CD4-positive, alpha-beta T cell treated with Interleukin-4 for 1 hour (primary cell): ENCODE measurements at regions not wholly inside any gene's neighbourhood (a gene's known extent, or its start where the extent isn't known, plus 50 kb on each side); places are given as distances from the start of the nearest gene placed in this dataset.

Experiments
- DNase-seq, 2 donors: peaks; one replicate each; pipeline ENCODE4 v3.0.0-alpha.2; 2020 to 2022

DNA sequence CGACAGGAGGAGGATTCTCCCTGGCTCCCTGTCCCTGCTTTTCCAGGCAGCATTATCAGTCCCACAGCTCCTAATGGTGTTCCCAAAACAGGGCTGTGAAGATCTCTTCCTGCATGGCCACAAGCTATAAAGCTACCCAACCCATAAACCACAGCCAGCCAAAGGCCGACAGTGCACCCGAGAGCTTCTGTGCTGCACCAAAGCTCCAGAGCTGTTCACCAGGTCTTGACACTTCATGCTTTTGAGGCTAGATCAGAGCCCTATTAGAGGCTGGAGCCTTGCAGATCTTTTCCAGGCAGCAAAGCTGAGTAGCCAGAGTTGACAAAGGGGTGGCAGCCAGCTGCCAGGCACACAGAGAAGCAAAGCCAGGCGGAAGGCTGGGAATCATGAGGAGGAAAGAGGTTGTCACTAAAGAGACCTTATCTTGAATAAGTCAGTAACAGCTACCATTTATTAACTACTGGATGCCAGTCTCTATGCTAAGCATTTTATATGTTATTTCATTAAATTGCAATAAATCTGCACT is 180.4 kb downstream of the KATNAL1 start:
- DNase-seq: no peak

DNA sequence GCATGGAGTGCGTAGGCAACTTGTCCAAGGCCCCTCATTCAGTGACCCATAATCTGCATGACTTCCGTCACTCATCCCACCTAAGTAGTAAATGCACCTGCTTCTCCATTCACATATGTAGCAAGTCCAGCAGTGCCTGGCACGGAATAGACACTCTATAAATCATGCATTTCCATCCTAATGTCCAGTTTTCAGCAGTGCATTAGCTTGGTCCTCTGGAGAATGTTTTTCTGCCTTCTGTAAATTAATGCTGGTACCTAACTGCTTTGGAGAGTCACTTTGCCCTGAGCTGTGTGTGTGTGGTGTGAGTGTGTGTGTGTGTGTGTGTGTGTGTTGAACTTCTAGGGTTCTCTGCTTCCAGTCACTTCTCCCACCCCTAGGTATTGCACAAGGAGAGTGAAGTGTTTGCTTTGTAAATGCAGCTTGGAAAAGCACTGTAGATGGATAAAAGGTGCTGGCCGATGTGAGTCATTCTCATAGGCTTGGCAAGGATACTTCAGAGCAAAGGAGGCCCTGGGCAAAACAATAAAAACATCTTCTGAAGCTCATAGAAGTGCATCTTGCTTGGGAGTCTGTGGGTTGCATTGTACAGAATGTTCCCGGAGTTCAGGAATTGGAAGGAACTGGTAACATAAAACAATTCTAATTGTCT is 181.8 kb downstream of the KATNAL1 start:
- no peak for DNase-seq

DNA sequence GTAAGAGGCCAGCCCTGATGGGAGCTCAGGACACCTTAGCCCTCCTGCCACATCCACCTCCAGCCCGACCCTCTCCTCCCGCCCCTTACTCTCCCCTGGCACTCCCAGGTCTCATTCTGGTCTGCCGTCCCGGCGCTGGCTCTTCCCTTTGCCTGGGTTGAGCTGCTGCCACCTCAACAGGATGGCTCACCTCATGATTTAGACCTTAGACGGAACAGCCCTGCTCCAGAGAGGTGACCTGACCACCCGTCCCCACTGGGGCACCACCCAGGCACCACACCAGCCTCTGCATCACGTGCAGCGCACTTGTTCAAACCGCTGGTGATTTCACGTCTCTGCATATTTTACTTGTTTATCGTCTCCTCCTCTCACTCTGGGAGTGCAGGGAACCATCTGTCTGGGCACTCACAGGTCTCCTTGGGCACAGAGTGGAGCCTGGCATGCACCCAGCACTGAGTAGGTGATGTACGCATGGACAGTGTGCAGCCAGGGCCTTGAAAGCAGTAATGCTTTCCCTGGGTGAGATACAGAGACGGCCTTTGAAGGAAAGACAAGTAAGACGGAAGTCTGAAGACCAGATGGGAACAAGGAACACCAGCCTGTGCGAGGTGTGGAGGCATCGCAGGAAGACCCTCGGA is 183.1 kb downstream of the KATNAL1 start:
- no peak for DNase-seq

DNA sequence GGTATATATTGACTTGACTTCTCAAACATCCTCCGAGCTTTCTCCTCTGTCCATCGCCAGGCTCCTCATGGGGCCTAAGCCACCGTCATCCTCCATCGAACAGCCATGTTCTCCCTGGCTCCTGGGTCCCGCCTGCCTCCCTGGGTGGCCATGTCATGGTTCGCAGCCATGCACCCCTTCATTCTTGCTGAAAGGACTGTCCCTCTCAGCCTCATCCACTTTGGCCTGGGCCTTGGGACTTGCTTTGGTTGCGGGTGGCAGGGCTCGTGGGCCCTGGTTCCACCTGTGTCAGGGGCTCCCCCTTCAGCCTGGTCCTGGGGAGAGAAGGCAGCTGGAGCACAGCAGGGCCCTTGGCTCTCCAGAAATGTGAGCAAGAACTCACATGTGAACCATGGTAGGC is 183.8 kb downstream of the KATNAL1 start:
- DNase-seq: no peak

DNA sequence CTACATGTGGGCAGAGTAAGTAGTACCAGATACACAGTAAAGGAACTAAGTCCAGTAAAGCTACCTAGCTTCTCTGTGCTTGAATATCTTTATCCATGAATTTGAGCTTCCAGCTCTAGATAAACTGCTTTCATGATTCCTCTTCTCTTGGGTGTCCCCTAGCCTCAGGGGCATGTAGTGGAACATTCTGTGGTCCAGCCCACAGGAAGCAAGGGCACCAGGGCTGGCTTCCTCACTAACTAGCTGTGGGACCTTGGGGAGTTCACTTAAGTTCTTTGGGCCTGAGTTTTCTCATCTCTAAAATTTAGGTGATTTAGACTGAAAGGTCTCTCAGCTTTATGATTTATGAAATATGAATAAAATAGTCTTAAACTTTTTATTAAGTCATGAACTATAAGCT is 185.7 kb downstream of the KATNAL1 start:
- DNase-seq: no peak

DNA sequence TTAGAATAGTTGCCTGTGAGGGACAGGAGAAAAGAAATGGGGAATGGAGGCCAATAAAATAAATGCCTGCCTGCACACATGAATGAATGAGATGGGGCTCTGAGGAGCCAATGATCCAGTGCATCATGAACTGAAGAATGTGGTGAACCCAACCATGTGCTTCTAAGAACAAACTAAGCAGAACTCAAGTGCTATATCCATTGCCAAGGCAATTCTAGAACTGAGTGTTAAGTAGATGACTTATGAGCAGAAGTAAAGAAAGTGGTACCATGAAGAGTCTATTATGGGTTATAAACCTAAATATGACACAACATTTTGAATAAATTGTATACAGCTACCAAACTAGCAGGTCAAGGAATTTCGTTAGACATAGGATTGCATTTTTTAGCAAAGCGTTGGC is 186.1 kb downstream of the KATNAL1 start:
- no peak for DNase-seq

DNA sequence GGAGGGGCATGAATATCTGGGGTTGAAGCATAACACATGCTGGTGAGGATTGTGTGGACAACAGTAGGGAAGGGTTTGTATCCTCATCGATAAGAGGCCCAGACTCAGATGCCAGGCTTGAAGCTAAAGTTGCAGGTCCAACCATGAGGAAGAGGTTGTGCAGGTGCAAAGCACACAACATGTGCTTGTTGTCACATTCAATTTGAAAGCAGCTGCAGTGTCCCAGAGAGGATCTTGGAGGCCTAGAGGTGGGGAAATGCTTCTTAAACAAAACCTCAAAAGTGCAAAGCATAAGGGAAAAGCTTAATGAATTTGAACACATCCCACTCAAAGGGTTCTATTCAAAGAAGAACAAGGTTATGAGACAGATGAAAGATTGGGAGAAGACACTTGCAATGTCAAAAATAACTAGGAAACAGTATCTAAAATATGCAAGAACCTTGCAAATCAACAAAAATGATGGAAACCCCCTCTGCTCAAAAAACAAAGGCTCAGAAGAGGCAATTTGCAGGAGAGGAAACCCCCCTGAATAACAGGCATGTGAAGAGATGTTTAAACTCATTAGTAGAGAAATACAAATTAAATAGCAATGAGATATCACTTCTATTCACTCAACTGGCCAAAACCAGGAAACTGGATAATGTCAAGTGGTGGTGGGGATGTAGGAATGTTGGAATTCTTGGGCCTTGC is 187.1 kb downstream of the KATNAL1 start:
- no peak for DNase-seq

DNA sequence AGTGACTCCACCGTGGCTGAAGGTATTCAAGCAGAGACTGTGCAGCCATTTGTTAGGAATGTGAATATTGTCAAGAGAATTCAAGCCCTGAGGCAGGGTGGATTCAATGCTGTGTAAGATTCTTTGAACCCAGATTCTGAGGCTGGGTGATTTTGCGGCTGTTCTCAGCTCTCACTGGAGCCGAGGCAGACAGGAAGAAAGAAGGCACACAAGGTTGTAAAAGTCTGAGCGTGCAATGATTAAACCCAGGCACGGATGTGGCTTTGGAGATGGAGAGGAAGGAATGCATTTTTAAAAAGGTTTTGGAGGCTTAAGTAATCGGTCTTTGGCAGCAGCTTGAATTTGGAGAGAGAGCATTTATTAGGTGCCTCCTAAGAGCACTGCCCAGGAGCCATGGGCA is 187.9 kb downstream of the KATNAL1 start:
- DNase-seq: no peak

DNA sequence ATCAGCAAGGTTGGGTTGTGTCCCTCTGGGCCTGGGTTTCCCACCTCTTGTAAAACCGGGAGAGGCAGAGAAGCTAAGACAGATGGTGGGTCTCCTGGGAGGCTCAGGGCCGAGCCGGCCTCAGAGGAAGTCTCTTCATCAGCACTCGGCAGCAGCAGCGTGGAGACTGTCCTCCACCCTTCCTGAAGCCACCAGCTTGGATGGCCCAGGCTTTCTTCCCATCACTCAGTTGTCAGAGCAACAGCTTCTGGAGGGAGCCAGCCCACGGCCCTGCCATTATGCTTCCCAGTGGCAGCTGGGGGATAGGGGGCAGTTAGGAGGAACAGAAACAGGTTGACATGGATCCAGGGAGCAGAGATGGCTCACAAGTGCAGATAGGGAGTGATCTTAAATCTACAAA is 191.0 kb downstream of the KATNAL1 start:
- no peak for DNase-seq

DNA sequence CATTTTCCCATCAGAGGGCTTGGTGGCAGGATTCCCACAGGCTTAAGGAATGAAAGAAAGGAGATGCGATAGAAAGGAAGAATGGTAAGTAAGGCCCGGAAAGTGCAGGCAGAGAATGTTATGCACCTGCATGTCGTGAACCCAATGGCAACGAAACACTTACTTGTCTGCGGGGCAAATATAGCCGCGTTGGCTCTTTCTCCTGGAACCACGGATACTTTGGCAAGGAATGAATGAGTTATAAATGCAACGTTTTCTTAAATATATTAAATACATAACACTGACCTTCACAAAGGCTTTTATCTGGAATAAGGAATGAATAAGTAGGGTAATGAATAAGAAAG is 192.1 kb downstream of the KATNAL1 start:
- DNase-seq: no peak

DNA sequence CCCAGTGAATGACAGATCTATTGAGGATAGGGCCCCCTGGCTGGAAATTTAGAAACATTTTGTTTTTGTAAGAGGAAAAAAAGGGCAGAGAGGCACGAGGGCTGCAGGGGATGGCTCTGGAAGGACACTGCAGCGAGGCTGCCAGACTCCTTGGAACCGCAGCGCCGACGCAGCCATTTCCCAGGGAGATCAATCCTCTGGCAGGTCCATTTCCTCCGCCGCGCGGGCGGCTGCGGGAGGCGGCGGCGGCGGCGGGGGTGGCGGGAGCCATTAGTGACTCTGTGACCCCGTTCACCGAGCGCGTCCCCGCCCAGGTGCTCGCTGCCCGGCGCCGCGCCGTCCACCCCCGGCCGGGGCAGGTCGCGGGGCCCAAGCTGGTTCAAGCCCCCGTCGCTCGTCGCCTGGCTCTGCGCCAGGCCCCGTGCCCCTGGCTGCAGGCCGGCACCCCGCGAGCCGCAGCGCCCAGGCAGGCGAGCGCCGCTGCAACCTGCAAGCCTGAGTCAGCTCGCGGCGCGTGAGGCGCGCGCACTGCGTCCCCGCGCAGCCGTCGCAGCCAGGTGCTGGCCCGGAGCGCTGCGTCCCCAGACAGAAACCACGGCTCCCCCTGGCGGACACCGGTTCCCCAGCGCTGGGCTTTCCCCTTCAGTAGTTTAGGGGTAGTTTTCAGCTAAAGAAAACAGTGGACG is 192.6 kb downstream of the KATNAL1 start:
- DNase-seq: peak; percentile 89 to 90

DNA sequence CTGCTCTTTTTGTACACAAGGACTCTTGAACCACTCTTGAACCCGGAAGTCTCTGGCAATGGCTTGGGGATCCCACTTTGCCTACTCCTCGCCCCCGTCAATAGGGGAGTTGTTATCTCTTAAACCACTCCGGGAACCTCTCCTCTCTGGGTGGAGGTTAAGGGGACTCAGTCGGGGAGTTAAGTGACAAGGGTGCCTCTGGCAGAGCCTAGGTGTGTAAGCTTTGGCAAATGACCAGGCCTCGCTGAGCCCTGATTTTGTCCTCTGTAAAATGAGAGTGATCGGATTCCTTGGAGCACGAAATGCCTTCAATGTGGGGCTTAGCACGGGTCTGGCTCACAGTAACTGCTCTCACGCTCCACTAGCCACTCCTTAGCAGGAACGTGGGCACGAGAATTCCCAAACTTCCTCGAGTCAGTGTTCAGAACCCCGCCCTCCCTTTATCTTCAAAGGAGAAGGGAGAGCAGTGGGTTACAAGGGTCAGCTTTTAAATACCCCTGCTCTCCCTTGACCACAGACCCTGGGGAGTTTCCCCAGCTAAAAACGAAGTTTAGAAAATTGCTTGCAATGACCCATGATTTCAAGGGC is 193.3 kb downstream of the KATNAL1 start:
- DNase-seq: no peak

DNA sequence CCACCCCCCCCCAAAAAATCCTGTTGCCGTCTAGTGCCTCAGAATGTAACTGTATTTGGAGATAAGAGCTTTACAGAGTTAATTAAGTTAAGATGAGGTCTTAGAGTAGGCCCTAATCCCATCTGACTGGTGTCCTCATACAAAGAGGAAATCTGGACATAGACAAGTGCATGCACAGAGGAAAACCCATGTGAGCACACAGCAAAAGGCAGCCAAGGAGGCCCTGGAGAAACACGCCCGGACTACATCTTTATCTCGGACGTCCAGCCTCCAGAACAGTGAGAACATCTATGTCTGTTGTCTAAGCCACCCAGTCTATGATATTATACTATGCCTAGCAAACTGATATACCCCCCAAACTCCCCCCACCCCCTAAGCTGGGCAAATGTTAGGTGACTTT is 193.8 kb downstream of the KATNAL1 start:
- DNase-seq: no peak

DNA sequence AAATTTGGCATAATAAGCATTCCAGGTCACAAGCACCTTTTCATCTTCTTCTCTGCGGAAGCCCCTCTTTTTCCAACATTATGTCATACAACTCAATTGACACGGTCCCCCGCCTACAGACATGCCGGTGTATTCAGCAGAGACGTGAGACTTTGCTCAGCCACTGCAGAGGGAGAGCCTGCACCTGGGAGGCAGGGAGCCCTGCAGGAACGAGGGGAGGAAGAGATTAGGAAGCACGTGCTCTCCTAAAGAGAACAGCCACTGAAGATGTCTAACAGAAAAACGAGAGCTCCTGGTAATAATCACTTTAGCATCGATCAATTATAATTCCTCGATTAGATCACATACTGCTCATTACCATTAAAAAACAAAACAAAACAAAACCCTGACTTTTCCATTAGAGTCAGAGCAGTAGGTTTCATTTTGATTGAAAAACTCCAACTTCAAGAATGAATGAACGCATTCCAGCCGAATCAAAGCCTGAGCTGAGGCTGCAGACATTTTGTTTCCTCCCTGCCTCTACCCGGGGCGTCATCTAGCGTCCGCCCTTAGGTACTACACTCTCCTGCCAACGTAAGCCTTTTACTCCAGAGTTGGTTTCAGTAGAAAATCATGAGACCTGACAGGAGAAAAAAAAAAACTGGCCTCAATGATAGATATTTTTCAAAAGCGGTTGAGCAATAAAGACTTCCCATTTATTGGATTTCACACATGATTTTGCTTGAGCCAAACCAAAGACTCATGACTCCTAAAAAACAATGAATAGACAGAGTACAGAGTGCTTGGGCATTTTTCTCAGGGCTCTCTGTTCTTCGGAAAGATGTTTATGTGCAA is 194.5 kb downstream of the KATNAL1 start:
- peak; percentile 82 to 85 for DNase-seq

DNA sequence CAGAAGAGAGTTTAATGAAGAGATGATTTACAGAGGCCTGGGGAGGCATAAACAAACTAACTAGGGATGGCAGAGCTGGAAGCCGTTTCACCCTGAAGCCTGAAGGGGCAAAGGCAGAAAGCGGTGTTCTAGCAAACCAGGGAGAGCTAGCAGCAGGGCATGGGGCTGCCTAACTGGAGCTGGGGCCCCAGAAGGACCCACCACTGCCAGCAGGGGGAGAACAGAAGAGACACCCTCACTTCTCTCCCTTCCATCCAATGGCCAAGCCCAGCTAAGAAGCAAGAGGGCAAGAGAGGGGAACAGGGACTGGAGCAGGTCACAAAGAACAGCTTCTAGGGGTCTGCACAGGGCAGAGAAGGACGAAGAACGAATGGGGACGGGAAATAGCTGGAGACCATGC is 195.5 kb downstream of the KATNAL1 start:
- no peak for DNase-seq

DNA sequence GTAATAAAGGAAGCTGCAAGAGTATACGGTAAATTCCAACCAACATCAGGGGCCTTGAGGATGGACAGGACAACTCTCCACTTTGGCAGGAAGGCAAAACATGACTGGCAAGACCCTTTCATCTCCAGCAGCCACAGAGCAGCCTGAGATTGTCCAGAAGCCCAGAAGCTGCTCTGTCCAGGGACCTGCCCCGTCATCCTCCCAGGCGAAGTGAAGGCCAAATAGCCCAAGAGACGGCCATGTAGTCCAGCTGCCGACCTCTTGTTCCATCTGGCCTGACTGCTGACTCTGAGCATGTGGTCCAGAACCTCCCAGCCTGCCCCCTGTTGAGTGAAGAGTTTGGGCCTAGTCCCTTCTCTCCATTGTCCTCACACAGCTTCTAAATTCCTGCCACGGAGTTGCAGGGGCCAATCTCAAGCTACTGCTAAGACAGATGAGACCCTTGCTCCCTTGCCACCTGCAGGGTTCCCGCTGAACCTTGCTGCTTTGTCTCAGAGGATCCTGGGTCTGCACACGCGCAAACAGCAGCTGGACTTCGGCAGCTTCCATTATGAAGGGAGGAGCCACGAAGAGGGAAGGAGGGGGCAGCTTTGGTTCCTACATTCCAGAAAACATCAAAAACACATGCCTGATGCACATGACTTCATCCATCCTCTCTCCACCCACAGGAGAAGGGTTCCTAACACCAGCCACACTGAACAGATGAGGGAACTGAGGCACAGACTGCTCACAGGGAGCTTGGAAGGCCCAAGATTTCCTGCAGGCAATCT is 196.9 kb downstream of the KATNAL1 start:
- no peak for DNase-seq

DNA sequence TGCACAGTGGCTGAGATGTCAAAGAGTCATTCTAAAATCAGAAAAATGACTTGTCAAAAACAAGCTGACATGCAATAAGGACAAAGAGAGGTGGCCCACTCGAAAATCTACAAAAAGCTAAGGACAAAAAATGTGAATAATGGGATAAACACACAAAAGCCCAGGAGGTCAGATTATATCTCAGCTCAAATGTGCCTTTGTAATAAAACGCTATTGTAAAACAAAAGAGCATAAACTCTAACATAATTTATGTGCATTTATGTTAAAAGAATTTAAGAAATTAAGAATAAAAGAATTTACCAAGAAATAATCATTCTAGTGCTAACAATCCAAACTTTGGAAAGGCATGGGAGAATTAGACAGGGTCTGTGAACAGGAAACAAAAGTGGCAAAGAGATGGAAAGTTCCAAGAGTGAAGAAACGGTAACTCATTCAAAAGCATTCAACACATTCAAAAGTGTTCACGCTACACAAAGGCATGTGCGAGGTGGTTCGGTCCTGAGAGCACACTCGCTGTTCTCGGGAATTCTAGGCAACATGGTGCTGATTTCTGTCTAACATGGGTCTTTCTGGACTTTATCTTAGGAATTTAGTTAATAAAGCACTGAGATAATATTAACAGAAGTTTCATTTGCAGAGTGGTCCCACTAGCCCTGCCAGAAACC is 197.7 kb downstream of the KATNAL1 start:
- DNase-seq: no peak

DNA sequence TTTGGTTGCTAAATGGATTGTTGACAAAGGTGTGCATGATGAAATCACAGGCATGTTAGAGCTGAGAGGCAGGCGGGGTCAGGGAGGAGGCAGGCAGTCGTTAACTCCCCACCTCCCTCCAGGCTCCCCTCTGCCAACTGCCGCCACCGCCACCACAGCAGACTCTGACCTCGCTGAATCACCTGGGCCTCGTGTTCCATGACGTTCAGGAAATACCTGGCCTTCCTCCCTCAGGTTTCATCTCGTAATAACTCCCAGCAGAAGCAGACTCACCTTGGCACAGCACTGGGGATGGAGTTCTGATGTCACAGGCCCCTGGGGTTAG is 198.5 kb downstream of the KATNAL1 start:
- DNase-seq: no peak

DNA sequence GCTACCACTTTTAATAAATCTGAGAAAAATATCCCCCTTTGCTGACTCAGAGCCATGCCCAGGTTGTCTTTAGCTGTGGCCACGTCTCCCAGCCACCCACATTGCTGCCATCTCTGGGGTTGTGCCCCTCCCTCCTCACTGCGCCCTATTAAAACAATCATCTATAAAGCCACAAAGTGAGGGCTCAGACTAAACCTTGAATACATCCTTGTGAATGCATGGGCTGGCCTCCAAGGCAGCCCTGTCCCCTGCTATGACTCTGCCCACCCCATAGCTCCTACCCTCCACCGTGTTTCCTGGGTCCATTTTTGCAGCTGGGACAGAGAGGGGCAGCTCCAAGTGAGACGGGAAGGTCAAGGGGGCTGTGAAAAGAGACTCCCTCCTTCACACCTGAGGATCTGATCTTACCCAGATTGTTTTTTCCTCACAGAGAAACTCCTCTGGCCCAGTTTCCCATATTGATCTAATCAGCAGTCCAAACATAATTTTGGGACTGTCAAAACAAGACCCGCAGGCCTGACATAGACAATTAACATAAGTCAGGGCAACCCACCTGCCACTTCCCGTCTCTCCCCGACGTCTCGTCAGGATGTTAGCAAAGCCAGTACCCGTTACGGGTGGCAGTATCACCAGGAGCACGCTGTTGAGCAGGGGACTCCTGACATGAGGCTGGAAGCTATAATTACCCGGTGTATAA is 199.0 kb downstream of the KATNAL1 start:
- no peak for DNase-seq

DNA sequence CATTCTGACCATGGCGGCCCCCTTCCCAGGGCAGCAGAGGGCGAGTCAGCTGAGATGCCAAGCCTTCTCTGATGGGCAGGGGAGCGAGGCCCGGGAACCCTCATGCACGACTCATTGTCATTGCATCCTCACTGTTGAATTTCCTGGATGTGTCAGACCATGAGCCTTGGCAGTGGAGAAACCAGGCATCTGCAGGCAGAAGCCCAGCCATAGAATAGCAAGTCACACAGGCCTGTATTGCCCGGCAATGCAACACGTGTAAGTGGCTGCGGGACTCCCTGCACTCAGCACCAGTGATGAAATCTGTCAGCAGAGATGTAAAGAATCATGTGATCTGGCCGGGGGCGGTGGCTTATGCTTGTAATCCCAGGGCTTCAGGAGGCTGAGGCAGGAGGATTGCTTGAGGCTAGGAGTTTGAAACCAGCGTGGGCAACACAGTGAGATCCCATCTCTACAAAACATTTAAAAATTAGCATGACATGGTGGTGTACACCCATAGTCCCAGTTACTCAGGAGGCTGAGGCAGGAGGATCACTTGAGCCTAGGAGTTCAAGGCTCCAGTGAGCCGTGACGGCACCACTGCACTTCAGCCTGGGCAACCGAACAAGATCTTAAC is 199.7 kb downstream of the KATNAL1 start:
- DNase-seq: peak in 1 of 2 donors; percentile 50
